B cell (primary cell): ENCODE measurements at regions not wholly inside any gene's neighbourhood (a gene's known extent, or its start where the extent isn't known, plus 50 kb on each side); places are given as distances from the start of the nearest gene placed in this dataset.

Experiments used
- ATAC-seq: fragments of 200-7000 bp; cut with Tn5 transposase; one replicate; pipeline ENCODE4 v1.10.0; 2021; ENCODE audit warnings: low read depth, mild to moderate bottlenecking, moderate number of reproducible peaks, moderate library complexity
- CTCF ChIA-PET: fragments of 350-600 bp; sonication (Branson Sonifier 250); formaldehyde crosslinking; loops from one replicate; lab custom pipeline; 2021; ENCODE audit warnings: antibody characterized with exemption, inconsistent platforms; lab: Charles Lee
- POLR2A ChIA-PET: fragments of 350-600 bp; sonication (Branson Sonifier 250); formaldehyde crosslinking; loops from one replicate; lab custom pipeline; 2021; ENCODE audit warnings: antibody characterized with exemption; lab: Charles Lee
- DNase-seq: peaks from one replicate; pipeline ENCODE4 v3.0.0; 2013
- H2AFZ ChIP-seq: 2 replicates; pipeline ENCODE4 v1.6.1; 2012; ENCODE audit warnings: mild to moderate bottlenecking, low read depth, low read length; ENCODE audit not compliant: insufficient read depth, poor library complexity, severe bottlenecking
- H3K27ac ChIP-seq, 2 donors: 1 replicate in 1 of 2; 2 replicates in 1 of 2; pipeline ENCODE4 v1.5.1; 2012 to 2013; ENCODE audit warnings: low read length in 2 of 2, mild to moderate bottlenecking in 2 of 2, moderate library complexity in 1 of 2
- H3K27me3 ChIP-seq, 4 experiments: fragments of 200-600 bp in 1 of 4; sonication (generic) in 1 of 4; replicated peaks in 1 of 4; 1 replicate in 2 of 4; 2 replicates in 2 of 4; pipeline versions ENCODE4 v1.6.1 to v1.7.0; 2013 to 2016; ENCODE audit warnings: low read length in 3 of 4, mild to moderate bottlenecking in 2 of 4, mixed read lengths in 1 of 4, moderate library complexity in 1 of 4; ENCODE audit not compliant: insufficient read depth in 4 of 4, control insufficient read depth in 3 of 4; ENCODE audit errors: control extremely low read depth in 1 of 4
- H3K36me3 ChIP-seq, 2 experiments: replicated peaks in 1 of 2; 1 replicate in 1 of 2; 2 replicates in 1 of 2; pipeline versions ENCODE4 v1.6.1 to v1.7.1; 2013; ENCODE audit warnings: low read length in 1 of 2; ENCODE audit not compliant: insufficient read depth in 2 of 2, control insufficient read depth in 1 of 2; ENCODE audit errors: control extremely low read depth in 1 of 2, extremely low read depth in 1 of 2
- H3K4me1 ChIP-seq, 2 donors: fragments of 200-600 bp in 1 of 2; sonication (generic) in 1 of 2; 1 replicate in 1 of 2; 2 replicates in 1 of 2; pipeline versions ENCODE4 v1.5.1 to v1.6.1; 2013 to 2017; ENCODE audit warnings: low read length in 2 of 2; ENCODE audit not compliant: control insufficient read depth in 2 of 2, insufficient read depth in 2 of 2
- H3K4me2 ChIP-seq: replicated peaks from 2 replicates; pipeline ENCODE3; 2012; ENCODE audit warnings: mild to moderate bottlenecking, low read depth, low read length; ENCODE audit not compliant: poor library complexity, severe bottlenecking
- H3K4me3 ChIP-seq, 5 experiments: fragments of 200-600 bp in 1 of 5; sonication (generic) in 1 of 5; 1 replicate in 3 of 5; 2 replicates in 2 of 5; pipeline versions ENCODE4 v1.5.1 to v1.7.0; 2011 to 2016; ENCODE audit warnings: low read length in 4 of 5, mild to moderate bottlenecking in 4 of 5, low read depth in 2 of 5, control low read depth in 1 of 5, moderate library complexity in 1 of 5; ENCODE audit not compliant: insufficient read depth in 1 of 5; ENCODE audit errors: control extremely low read depth in 1 of 5, extremely low read depth in 1 of 5
- H3K79me2 ChIP-seq: fragments of 200-600 bp; sonication (generic); one replicate; pipeline ENCODE4 v1.6.0; 2016; ENCODE audit warnings: low read length; ENCODE audit not compliant: control insufficient read depth, insufficient read depth
- H3K9ac ChIP-seq: fragments of 200-600 bp; sonication (generic); 2 replicates; pipeline ENCODE4 v1.6.1; 2017; ENCODE audit warnings: mild to moderate bottlenecking, low read length, moderate library complexity
- H3K9me3 ChIP-seq, 3 donors: one replicate each; pipeline versions ENCODE4 v1.6.1 to v1.7.1; 2013; ENCODE audit warnings: low read length in 2 of 3; ENCODE audit not compliant: control insufficient read depth in 2 of 3, insufficient read depth in 1 of 3; ENCODE audit errors: control extremely low read depth in 1 of 3
- H4K20me1 ChIP-seq: 2 replicates; pipeline ENCODE4 v1.6.0; 2012; ENCODE audit warnings: mild to moderate bottlenecking, low read length; ENCODE audit not compliant: insufficient read depth, control insufficient read depth, poor library complexity, severe bottlenecking
- H3K27ac Mint-ChIP-seq: one replicate; pipeline ENCODE4 v1.8.0; 2021; ENCODE audit warnings: mixed read lengths
- H3K27me3 Mint-ChIP-seq: one replicate; pipeline ENCODE4 v1.8.0; 2021; ENCODE audit warnings: mixed read lengths
- H3K4me1 Mint-ChIP-seq: one replicate; pipeline ENCODE4 v1.8.0; 2021; ENCODE audit warnings: mixed read lengths
- H3K4me3 Mint-ChIP-seq: one replicate; pipeline ENCODE4 v1.8.0; 2021; ENCODE audit warnings: mixed read lengths
- H3K9me3 Mint-ChIP-seq: one replicate; pipeline ENCODE4 v1.8.0; 2022; ENCODE audit warnings: mixed read lengths; ENCODE audit not compliant: insufficient read depth
- CTCF ChIP-seq: fragments of 200-600 bp; IDR thresholded peaks from one replicate; pipeline ENCODE4 v1.8.0; 2022; ENCODE audit warnings: antibody characterized with exemption, mild to moderate bottlenecking
- EZH2 ChIP-seq: IDR thresholded peaks from 2 replicates; pipeline ENCODE4 v1.6.1; 2012; ENCODE audit warnings: borderline replicate concordance, low read depth, mild to moderate bottlenecking, moderate library complexity, low read length; ENCODE audit not compliant: insufficient read depth, poor library complexity, severe bottlenecking
- WGBS: methylation state at CpG from one replicate; pipeline ENCODE4 v1.1.5; 2013; ENCODE audit warnings: missing lambda C conversion rate; ENCODE audit not compliant: insufficient coverage; 5-methylcytosine and 5-hydroxymethylcytosine counted together
- intact Hi-C: fragments of 100-400 bp; cut with micrococcal nuclease; formaldehyde crosslinking; loops from one replicate; pipeline ENCODE4 v1.10.0; 2022

GRCh38 chr20:22507240-22507961 lies 77.0 kb downstream of the FOXA2 start:
- TF ChIP-seq EZH2: no peak
- TF ChIP-seq CTCF: no peak
- Histone ChIP-seq H3K9ac (no peak overlapping the region), H3K79me2 (no peaks in the 10 kb centered on the region), H3K4me1 (no peaks in the 10 kb centered on the region), H4K20me1 (no peaks in the 10 kb centered on the region), H3K4me3 (no peak overlapping the region), H3K27ac (no peak overlapping the region), H3K4me2 (no peak overlapping the region), H3K36me3 (no peaks in the 10 kb centered on the region), H3K27me3 (no peaks in the 10 kb centered on the region), H2AFZ (no peak overlapping the region), H3K9me3 (peaks cover 0 to under 1% (median 0%) of the 10 kb centered on the region in 3 donors)
- ATAC-seq (no peak), DNase-seq (no peak)
- no peaks in the 10 kb centered on the region for H3K4me1 Mint-ChIP-seq
- no peaks in the 10 kb centered on the region for H3K9me3 Mint-ChIP-seq
- H3K4me3 Mint-ChIP-seq: no peak overlapping the region
- no peaks in the 10 kb centered on the region for H3K27me3 Mint-ChIP-seq
- H3K27ac Mint-ChIP-seq: no peak overlapping the region
- 88% methylated on average over 2 of the region's 5 CpGs for WGBS
- intact Hi-C loops: no loop called here
- ChIA-PET CTCF (no interaction called here), POLR2A (no interaction called here)

GRCh38 chr20:22506827-22507226 lies 77.5 kb downstream of the FOXA2 start:
- TF ChIP-seq CTCF (no peak), EZH2 (no peak)
- Histone ChIP-seq H3K4me3 (no peak overlapping the region), H3K36me3 (no peaks in the 10 kb centered on the region), H3K79me2 (no peaks in the 10 kb centered on the region), H3K27me3 (no peaks in the 10 kb centered on the region), H4K20me1 (no peaks in the 10 kb centered on the region), H3K27ac (no peak overlapping the region), H3K4me2 (no peak overlapping the region), H2AFZ (no peak overlapping the region), H3K9ac (no peak overlapping the region), H3K4me1 (no peaks in the 10 kb centered on the region), H3K9me3 (no peaks in the 10 kb centered on the region)
- ChIA-PET POLR2A (no interaction called here), CTCF (no interaction called here)
- WGBS: 100% methylated on average over 2 of the region's 4 CpGs
- ATAC-seq: no peak
- Mint-ChIP-seq H3K4me3 (no peak overlapping the region), H3K9me3 (no peaks in the 10 kb centered on the region), H3K4me1 (no peaks in the 10 kb centered on the region), H3K27ac (no peak overlapping the region), H3K27me3 (no peaks in the 10 kb centered on the region)
- intact Hi-C loops: no loop called here
- no peak for DNase-seq
